HG02885 (cell line): ENCODE measurements at regions not wholly inside any gene's neighbourhood (a gene's known extent, or its start where the extent isn't known, plus 50 kb on each side); places are given as distances from the start of the nearest gene placed in this dataset.
"Not testable (repeated sequence)": the region's sequence is repeated elsewhere in the genome, so short reads cannot be mapped to it uniquely, and the experiment has no call there.

Experiments used
- ATAC-seq: cut with Tn5 transposase; IDR thresholded peaks from one replicate; pipeline ENCODE4 v1.9.1; 2021; ENCODE audit warnings: mild to moderate bottlenecking; ENCODE audit not compliant: unreplicated experiment, poor library complexity

DNA sequence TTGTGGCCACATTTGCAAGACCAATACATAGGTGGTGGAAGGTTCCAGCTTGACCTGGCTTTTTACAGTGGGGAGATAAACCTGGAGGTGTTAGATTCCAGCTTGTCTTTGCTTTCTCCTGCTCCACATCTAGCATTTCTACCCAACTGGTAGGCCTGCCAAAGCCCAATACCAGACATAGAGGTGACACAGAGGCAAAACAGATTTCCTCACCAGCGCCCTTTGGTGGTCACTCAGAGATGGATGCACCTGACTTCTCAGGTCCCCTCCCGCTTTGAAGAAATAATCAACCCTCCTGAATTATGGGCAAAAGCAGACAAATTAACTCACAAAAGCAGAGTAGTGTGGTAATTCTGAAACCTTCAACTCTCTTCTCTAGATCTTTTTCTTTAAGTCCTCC is 1356.2 kb downstream of the FAM181B start:
- no peak for ATAC-seq

GRCh38 chr11:81373986-81374385 is 1359.7 kb downstream of the FAM181B start:
- no peak for ATAC-seq

DNA sequence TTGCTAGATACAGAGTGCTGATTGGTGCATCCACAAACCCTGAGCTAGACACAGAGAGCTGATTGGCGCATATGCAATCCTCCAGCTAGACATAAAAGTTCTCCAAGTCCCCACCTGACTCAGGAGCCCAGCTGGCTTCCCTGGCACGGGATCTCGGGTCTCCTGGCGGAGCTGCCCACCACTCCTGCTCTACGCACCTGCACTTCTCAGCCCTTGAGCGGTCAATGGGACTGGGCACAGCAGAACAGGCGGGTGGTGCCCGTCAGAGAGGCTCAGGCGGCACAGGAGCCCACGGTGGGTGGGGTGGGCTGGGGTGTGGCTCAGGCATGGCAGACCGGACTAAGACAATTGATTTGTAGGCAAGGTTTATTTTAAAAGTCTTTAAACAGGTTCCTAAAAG is 1365.5 kb downstream of the FAM181B start:
- no peak for ATAC-seq

GRCh38 chr11:81365496-81365895 is 1368.2 kb downstream of the FAM181B start:
- ATAC-seq = no peak

DNA sequence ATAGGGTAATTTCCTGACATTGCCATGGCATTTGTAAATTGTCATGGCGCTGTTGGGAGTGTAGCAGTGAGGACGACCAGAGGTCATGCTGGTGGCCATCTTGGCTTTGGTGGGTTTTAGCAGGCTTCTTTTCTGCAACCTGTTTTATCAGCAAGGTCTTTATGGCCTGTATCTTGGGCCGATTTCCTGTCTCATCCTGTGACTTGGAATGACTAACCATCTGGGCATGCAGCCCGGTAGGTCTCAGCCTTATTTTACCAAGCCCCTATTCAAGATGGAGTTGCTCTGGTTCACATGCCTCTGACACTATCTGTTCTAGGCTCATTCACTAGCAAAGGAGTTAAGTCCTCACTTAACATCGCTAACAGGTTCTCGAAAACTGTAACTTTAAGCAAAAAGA is 1374.2 kb downstream of the FAM181B start:
- no peak for ATAC-seq

- ATAC-seq = no peak
These were observed 1388.1 kb downstream of the FAM181B start for GRCh38 chr11:81345609-81346008.

- ATAC-seq = no peak
These were observed 1390.7 kb downstream of the FAM181B start for GRCh38 chr11:81342966-81343365.

GRCh38 chr11:81340225-81340624 is 1393.4 kb downstream of the FAM181B start:
- ATAC-seq = no peak

GRCh38 chr11:81339521-81339920 is 1394.1 kb downstream of the FAM181B start:
- ATAC-seq = no peak

- no peak for ATAC-seq
These were observed 1395.9 kb downstream of the FAM181B start for GRCh38 chr11:81337756-81338155.

DNA sequence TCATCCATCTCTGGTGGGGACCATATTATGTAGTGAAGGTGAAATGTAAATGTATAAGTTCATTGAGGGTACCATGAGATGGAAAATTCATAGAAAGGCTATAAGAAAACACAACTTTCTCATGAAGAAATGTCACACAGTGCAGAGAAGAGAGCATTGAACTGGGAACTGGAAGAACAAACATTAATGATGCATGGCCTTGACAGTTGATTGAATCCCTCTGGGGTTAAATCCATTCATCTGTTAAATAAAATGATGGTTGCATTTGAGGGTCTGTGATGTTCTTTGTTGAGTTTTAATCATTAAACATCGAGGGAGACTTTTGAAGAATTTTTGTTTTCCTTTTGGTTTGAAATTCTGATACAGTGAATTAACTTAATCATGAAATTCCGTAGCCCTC is 1401.4 kb downstream of the FAM181B start:
- no peak for ATAC-seq

GRCh38 chr11:81331611-81332235 is 1401.9 kb downstream of the FAM181B start:
- ATAC-seq = no peak

DNA sequence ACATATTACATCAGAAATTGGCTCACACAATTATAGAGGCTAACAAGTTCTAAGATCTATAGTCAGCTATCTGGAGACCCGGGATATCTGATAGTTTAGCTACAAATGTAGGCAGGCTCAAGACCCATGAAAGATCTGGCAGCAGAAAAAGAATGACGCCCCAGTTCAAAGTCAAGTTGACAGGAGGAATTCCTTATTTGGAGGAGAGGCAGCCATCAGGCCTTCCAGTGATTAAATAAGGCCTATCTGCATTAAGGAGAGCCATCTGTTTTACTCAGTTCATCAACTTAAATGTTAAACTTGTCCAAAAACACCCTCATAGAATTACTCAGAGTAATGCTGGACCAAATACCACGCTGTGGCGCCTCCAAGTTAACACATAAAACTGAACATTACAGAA is 1402.6 kb downstream of the FAM181B start:
- ATAC-seq = no peak

DNA sequence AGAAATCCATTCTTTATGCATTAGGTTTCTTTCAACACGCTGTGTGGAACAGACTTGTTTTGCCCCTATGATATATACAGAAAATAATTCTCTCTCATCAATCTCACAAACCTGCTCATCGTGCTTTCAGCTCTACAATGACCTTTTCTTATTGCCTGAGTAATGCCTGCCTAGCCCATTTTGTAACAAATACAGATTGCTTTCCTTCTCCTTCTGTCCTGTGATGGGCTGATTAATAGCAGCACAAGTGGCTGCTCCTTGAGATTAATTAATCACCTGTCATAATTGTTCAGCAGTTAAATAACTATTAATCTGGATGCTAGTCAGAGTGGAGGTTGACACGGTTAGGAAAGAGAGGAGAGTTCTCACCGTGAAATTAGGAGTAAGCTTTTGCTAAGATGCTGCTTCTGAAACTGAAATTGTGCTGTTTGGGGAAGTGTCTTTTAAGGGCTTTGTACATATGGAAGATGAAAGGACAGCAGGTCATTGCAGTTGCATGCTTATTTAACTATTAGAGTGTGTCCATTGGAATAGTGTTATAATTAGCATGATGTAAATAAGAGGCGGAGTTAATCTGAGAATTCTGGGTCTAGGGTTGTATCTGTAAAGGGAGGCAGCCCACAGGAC is 1430.5 kb downstream of the FAM181B start:
- ATAC-seq = no peak

DNA sequence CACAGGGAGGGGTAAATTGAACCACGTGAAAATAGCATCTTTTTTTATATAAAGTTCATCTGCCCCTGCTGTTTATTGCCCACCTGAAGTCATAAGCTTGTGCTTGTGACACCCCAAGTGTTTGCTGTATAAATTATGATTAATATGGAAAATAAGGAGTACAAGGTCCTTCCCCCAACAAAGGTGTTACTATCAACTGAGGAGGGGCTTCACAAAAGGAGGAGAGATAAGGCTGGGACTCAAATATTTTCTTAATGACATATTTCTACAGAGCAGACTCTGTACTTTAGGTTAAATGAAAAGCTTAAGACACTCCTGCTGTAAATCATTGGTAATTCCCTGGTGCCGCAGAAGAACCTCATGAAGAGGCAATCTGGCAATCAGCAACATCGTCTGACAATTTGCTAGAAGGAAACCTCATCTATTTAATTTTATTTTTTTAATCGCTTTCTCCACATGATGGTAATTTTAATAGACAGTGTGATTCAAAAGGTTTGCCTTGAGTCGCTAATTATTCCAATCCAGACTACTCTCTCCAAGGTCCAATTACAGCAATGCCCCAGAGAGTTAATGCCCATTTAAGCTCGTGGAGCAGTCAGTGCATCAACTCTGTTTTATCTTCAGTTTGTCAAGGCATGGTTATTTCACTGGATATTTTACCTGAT is 1432.4 kb downstream of the FAM181B start:
- ATAC-seq = no peak

GRCh38 chr11:81286959-81287358 is 1446.7 kb downstream of the FAM181B start:
- ATAC-seq = no peak

DNA sequence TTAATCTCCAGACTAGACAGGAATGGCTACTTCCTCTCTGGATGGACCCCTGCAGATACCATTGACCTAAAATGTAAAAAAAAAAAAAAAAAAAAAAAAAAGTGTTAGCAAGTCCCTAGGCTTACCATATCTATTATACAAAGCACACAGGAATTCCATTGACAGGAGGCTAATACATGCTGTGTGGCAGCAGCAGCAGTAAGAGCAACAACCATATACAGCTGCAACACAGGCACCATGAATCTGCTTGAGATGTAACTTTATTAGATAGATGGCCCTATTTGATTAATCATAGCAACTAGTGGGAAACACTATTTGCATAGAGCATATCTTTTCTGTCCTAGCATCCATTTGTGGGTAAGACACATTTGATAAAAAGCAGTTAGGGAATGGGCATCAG is 1447.1 kb downstream of the FAM181B start:
- ATAC-seq = no peak

DNA sequence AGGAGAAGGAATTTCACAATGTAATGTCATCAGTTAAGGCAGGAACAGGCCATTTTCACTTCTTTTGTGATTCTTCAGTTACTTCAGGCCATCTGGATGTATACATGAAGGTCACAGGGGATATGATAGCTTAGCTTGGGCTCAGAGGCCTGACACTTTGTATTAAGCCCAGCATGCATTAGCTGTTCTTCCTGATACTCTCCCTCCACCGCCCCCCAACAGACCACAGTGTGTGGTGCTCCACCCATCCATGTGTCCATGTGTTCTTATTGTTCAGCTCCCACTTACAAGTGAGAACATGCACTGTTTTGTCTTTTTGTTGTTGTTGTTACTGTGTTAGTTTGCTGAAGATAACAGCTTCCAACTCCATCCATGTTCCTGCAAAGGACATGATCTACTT is 1453.4 kb downstream of the FAM181B start:
- not testable (repeated sequence) for ATAC-seq

- ATAC-seq = no peak
These were observed 1454.7 kb downstream of the FAM181B start for GRCh38 chr11:81278991-81279390.

DNA sequence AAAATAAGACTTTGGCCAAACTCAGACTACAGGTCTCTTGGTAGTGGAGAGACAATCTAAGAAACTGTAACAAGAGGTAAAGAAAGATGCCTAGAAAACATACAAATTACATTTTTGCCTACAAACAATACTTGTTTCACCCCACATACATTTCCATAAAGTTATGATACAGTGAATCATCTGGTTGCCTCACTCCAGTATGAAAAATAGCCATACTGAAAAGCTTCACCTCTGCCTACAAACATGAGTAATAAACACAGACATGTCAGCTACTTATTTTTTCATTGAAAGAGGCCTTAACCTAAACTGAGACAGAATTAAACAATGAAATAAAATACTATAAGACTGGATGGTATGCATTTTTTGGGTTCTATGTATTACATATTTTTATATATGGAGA is 1463.0 kb downstream of the FAM181B start:
- ATAC-seq = no peak

DNA sequence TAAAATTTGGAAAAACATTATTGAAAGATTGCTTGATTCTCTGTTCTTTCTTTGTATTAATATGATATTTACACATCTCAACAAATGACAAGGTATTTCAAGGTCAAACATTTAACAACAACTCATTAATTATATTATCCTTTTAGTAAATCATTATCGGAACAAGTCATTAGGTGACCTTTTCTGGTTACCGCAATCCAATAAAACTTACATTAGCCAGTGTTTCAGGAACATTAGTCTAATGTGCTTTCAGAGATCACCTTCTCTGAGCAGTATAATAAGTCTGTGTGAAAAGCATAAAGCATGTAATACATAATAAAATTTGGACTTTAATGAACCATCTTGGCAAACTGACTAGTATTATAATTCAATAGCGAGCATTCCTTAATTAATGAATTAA is 1466.4 kb downstream of the FAM181B start:
- no peak for ATAC-seq

DNA sequence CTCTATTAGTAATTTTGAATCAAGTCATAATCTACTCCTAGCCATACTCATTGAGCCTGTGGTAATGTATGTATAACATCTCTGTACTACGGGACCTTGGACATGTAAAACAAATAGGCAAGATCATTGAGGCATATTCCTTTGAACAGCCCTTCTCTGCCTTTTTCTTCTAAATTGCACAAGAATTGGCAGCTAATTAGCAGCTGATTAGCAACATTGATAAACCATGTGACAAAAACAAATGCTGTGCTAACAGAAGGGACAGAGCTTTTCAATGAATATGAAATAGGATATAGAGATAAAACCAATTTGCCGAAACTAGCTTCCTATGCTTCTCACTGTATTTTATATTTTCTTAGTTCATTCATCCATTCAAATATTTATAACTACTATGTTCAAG is 1474.2 kb downstream of the FAM181B start:
- ATAC-seq = no peak
